ENCODE measurements at regions not wholly inside any gene's neighbourhood (a gene's known extent, or its start where the extent isn't known, plus 50 kb on each side); places are given as distances from the start of the nearest gene placed in this dataset.
"Not testable (repeated sequence)": the region's sequence is repeated elsewhere in the genome, so short reads cannot be mapped to it uniquely, and the experiment has no call there.

DNA sequence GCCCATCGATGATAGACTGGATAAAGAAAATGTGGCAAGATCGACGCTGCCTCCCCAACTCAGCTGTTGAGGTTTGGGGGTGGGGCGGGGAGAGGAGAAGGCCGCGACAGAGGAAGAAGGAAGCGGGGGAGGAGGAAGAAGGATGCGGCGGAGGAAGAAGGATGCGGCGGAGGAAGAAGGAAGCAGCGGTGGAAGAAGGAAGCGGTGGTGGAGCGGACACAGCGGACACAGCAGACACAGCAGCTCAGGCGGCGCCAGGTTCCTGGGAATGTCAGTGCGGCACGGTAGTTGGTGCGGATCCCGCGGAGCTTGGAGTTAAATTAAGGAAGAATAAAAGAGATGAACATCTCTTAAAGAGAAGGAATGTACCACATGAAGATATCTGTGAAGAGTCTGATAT lies 163.9 kb upstream of the NT5E start:
- Histone ChIP-seq H3K27ac (no peak overlapping the region), H3K36me3 (no peaks in the 10 kb centered on the region), H3K4me1 (ENCODE audit: insufficient read depth) (no peaks in the 10 kb centered on the region), H3K27me3 (no peaks in the 10 kb centered on the region), H3K9me3 (no peaks in the 10 kb centered on the region), H3K4me3 (no peak overlapping the region)
- TF ChIP-seq EP300 (IDR thresholded peaks at IDR 0.05): no peak
- TF ChIP-seq CTCF (IDR thresholded peaks at IDR 0.05): no peak
- intact Hi-C loops (cut with DNase I): no loop called here
- 88 to 93% (median 90%) methylated on average over 22 of the region's 22 CpGs for WGBS, 3 donors
- no peak for DNase-seq

DNA sequence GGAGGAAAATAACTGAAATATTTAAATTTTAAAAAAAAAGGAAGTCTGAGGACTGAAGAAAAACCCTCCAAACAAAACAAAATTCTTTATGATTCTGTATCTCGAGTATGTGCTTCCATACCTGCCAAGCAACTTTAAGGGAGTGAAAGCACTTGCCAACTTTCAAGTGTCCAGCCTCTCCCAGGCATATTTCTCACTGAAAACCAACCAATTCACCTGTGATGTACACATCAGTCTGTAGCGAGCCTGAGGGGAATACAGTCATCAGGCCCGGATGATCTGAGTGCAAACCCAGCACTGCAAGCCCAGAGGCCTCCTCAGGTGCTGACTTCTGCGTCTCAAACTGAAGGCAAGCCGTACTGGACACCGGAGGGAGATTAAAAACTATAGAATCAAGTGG lies 164.8 kb upstream of the NT5E start:
- TF ChIP-seq EP300 (IDR thresholded peaks at IDR 0.05) (no peak), CTCF (IDR thresholded peaks at IDR 0.05) (no peak), POLR2A (IDR thresholded peaks at IDR 0.05) (no peak)
- DNase-seq: no peak
- intact Hi-C loops (cut with DNase I): no loop called here
- Histone ChIP-seq H3K27me3 (no peaks in the 10 kb centered on the region), H3K27ac (no peak overlapping the region), H3K4me3 (no peak overlapping the region), H3K9me3 (no peaks in the 10 kb centered on the region), H3K36me3 (no peaks in the 10 kb centered on the region), H3K4me1 (ENCODE audit: insufficient read depth) (no peaks in the 10 kb centered on the region)
- 69 to 71% (median 70%) methylated on average over 6 of the region's 6 CpGs for WGBS, 3 donors

GRCh38 chr6:85283436-85283835 lies 166.4 kb upstream of the NT5E start:
- TF ChIP-seq POLR2A (IDR thresholded peaks at IDR 0.05) (no peak), CTCF (IDR thresholded peaks at IDR 0.05) (no peak), EP300 (IDR thresholded peaks at IDR 0.05) (no peak)
- H3K4me3 ChIP-seq: no peak overlapping the region
- H3K9me3 ChIP-seq: no peaks in the 10 kb centered on the region
- DNase-seq: no peak
- no peaks in the 10 kb centered on the region for H3K36me3 ChIP-seq
- no peaks in the 10 kb centered on the region for H3K27me3 ChIP-seq
- 79 to 82% (median 81%) methylated on average over 3 of the region's 3 CpGs for WGBS, 3 donors
- intact Hi-C loops (cut with DNase I): no loop called here
- H3K4me1 ChIP-seq (ENCODE audit: insufficient read depth): no peaks in the 10 kb centered on the region
- no peak overlapping the region for H3K27ac ChIP-seq

- Histone ChIP-seq H3K36me3 (no peaks in the 10 kb centered on the region), H3K27me3 (no peaks in the 10 kb centered on the region), H3K27ac (no peak overlapping the region), H3K9me3 (no peaks in the 10 kb centered on the region), H3K4me3 (no peak overlapping the region), H3K4me1 (ENCODE audit: insufficient read depth) (no peaks in the 10 kb centered on the region)
- DNase-seq: no peak
- intact Hi-C loops (cut with DNase I): no loop called here
- TF ChIP-seq EP300 (IDR thresholded peaks at IDR 0.05) (no peak), POLR2A (IDR thresholded peaks at IDR 0.05) (no peak), CTCF (IDR thresholded peaks at IDR 0.05) (no peak)
- WGBS, 3 donors: 26 to 27% (median 27%) methylated on average over 3 of the region's 3 CpGs
These were observed 171.3 kb upstream of the NT5E start for GRCh38 chr6:85278466-85279035.

- WGBS, 3 donors: 91 to 94% (median 94%) methylated on average over 1 of the region's 1 CpG
- H3K36me3 ChIP-seq; H3K27ac ChIP-seq; H3K4me3 ChIP-seq; H3K9me3 ChIP-seq; intact Hi-C loops (cut with DNase I); DNase-seq; H3K27me3 ChIP-seq; H3K4me1 ChIP-seq (ENCODE audit: insufficient read depth): not testable (repeated sequence)
These were observed 173.9 kb upstream of the NT5E start for GRCh38 chr6:85276026-85276425.

All from ovary (tissue), 7 donors.